GM12874 (cell line): ENCODE measurements at regions not wholly inside any gene's neighbourhood (a gene's known extent, or its start where the extent isn't known, plus 50 kb on each side); places are given as distances from the start of the nearest gene placed in this dataset.

Experiments used
- TF ChIP-seq, protein P1 (sequence below): IDR thresholded peaks from 2 replicates; pipeline ENCODE4 v1.5.1; 2011; ENCODE audit warnings: low read depth, mild to moderate bottlenecking, control low read depth, low read length, moderate library complexity; ENCODE audit not compliant: insufficient read depth

DNA sequence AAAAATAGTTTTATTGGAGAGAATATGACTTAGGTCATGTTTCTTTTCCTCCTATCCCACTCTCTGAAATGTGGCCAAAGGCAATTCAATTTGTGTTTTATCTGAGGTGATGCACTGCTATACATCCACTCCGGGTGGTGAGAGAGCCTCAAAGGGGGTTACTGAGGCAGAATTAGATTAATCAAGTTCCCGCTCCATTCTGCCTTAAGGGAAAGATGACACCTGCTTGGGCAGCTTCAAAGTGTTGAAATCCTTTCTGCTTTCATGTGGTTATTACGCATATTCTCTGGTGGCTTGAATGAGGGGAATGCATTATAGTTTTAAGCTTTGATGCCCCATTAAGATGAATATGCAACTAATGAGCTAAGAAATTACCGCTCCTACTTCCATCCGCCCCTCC, 213.0 kb upstream of the TMEFF2 start:
- TF ChIP-seq, protein P1, sequence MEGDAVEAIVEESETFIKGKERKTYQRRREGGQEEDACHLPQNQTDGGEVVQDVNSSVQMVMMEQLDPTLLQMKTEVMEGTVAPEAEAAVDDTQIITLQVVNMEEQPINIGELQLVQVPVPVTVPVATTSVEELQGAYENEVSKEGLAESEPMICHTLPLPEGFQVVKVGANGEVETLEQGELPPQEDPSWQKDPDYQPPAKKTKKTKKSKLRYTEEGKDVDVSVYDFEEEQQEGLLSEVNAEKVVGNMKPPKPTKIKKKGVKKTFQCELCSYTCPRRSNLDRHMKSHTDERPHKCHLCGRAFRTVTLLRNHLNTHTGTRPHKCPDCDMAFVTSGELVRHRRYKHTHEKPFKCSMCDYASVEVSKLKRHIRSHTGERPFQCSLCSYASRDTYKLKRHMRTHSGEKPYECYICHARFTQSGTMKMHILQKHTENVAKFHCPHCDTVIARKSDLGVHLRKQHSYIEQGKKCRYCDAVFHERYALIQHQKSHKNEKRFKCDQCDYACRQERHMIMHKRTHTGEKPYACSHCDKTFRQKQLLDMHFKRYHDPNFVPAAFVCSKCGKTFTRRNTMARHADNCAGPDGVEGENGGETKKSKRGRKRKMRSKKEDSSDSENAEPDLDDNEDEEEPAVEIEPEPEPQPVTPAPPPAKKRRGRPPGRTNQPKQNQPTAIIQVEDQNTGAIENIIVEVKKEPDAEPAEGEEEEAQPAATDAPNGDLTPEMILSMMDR, result no peak

DNA sequence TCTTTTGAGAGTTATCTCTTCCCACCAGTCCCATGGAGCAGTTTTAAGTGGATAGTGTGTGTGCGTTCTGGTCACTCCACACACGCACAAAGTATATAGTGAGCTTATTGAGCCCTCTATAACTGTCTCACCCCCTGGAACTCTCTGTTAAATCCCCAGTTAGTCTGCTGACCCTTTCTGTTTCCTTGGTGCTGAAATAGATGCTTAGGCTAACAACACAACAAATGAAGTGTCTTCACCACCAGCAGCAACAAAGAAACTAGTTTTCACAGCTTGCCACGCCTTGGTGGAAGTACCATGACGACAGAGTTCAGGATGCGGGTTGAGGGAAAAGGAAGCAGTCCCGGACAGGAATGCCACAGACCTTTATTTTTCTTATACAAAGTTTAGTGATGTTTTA, 203.5 kb upstream of the TMEFF2 start:
- TF ChIP-seq, protein P1, result no peak

- TF ChIP-seq, protein P1, result no peak
Observed at GRCh38 chr2:192394605-192395004, 199.9 kb upstream of the TMEFF2 start.

- TF ChIP-seq, protein P1, result no peak
Observed at GRCh38 chr2:192391041-192391440, 196.3 kb upstream of the TMEFF2 start.

DNA sequence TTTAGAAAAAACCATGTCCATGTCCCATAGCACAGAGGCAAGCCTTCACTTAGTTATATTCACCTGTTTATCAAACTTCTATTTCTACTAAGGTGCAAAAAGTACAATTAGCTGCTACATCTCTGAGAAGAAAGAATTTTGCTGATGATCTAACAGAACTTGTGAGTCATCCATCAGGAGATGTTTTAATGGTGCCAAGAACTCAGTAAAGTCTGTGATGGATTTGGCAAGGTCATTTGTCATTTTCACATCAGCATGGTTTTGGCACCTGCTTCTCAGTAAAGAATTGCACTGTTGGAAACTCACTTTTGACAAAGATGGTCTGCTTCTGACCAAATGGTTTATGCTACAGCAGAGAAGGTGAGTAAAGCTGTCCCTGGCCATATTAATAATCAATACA, 195.7 kb upstream of the TMEFF2 start:
- TF ChIP-seq, protein P1, result no peak

GRCh38 chr2:192381082-192381481, 186.3 kb upstream of the TMEFF2 start:
- TF ChIP-seq, protein P1, result no peak

DNA sequence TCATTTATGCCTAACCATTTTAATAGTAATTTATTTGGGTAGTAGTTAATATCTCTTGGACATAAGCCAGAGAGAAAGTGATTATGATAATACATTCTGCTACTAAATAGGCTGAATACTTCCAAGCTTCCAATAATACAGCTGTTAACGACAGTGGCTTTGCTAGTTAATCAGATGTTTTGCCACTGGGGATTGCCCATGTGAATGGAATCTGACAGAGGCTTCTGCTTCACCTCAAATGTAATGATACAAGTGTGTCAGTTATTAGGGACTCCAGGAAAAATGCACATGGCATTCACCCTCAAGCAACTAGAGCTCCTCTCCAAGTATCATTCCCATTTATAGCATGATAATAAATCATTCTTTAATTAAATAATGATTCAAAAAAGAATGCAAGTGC, 185.0 kb upstream of the TMEFF2 start:
- TF ChIP-seq, protein P1, result no peak

DNA sequence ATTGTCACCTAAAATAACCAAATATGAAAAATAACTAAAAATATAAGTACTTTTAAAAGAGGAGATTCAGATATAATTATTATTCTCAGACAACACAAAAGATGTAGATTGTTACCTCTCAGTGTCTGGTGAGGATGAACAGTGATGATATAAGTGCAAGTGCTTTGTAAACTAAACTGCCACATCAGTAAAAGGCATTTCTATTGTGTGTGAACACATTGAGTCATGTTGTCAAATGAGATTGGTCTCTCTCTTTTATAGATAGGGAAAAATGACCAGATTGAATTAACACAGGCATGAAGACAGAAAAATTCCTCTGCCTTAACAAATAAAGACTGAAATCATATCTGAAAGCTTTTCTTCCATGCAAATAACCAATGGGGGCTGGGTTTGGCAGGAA, 182.4 kb upstream of the TMEFF2 start:
- TF ChIP-seq, protein P1, result no peak
